ENCODE measurements at regions not wholly inside any gene's neighbourhood (a gene's known extent, or its start where the extent isn't known, plus 50 kb on each side); places are given as distances from the start of the nearest gene placed in this dataset.

DNA sequence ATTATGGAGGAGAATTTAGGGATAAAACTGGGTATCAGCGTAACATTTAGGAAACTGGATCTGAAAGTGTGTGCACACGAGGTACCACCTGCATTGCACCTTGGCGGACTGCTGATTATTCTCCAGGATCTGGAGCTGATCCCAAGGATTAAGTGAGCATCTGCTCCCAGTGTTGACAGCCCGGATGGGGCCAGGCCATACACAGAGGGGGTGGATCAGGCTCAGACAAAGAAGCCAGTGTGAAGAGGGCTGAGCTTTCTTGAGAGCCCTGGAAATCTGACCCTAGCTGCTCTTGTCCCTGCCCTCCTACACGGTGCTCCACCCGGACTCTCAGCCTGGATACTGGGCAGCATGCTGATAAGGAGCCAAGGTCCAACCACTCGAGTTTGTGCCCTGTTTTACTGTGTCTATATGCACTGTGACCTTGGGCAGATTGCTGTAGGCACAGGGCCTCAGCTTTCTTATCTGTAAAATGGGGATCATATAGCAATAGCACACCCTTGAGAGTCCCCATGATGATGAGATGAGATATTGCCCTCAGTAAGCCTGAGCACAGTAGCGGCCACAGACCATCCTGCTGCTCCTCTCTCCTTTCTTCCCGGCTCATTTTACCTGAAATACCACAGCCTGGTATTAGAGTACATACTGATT lies 396.8 kb upstream of the CELF4 start:
- DNase-seq (ENCODE audit: low read depth), result no peak

DNA sequence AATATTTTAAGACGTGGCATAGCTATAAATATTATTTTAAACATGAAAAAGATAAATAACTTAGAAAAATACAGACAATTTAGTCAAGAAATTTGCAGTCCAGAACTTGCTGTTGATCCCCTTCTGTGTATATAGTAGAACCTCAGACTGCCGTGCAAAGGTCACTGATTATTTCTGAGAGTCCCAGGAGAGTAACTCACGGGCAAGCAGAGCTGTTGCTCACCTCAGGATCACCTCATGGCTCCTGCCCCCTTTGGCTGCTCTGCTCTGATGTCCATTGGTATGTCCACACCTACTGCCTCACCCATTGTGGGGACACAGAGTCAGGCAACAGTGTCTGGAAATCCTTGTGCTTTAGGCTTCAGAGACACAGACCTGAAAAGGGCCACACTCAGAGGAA lies 392.9 kb upstream of the CELF4 start:
- DNase-seq (ENCODE audit: low read depth), result no peak

DNA sequence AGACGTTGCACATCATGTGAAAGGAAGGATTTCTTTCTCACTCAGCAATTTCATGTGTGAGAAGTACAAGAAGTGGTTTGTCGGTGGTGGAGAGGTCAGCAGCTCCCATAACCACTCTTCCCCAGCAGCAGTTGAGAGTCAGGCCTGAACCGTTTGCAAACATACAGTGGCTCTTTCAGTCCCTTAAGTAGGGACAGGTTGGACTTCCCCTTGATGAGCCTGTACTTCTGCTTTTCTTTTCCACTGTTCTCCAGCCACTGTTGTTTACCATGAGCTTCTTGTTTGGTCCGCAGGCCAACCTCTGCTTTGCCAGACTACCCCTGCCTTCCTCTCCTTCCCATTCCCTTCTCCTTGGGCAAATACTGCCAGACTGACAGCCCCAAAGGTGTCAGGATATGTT lies 391.3 kb upstream of the CELF4 start:
- DNase-seq (ENCODE audit: low read depth), result no peak

DNA sequence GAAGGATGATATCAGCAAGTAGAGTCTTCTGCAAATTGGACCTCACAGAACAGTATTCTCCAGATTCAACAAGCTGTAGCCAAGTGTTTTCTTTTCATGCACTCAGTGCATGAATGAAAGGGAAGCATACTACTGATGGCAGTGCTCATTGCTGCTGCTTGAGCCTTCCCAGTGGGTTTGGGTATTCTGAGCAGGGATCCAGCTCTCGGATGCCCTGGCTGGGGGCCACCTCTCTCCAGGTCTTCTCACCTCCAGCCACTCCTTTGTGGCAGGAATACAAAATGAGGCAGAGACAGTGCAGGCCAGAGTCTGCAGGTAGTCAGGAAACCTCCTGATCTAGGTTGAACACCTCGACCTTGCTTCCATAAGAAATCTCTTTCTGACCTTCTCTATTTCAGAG lies 390.4 kb upstream of the CELF4 start:
- DNase-seq (ENCODE audit: low read depth), result no peak

DNA sequence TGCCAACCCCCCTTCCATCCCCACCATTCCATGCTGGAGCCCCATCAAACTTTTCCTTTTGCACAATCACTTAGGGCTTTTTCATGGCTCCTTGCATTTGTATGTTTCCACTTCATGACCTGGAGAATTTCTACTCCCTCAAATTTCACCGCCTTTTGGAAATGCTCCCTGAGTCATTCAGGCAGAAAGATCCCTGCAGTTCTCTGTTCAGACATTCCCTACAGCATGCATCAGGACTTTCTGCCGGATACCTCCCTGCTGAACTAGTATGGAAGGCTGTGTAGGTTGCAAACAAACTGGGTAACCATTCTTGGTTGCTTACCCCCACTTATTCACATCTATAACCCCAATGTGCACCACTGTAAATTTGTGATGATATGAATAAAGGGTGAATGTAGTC lies 389.6 kb upstream of the CELF4 start:
- DNase-seq (ENCODE audit: low read depth), result no peak

DNA sequence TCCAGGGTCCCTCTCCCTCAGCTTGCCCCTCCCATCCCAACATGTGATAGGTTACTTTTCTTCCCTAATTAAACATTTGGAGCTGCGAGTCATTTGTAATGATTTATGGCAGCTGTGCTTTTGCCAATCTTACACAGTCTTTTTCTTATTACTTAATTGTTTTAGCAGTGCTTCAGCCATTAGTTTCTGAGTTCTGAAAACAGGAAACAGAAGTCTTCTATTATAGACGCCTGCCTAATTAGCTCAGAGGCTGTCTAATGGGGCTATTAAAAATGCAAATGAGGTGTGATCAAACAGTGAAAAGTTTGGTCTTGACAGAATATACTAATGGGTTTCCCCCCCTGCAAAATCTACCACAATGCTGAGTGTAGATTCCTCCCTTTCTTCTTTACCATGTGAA lies 388.3 kb upstream of the CELF4 start:
- no peak for DNase-seq (ENCODE audit: low read depth)

DNA sequence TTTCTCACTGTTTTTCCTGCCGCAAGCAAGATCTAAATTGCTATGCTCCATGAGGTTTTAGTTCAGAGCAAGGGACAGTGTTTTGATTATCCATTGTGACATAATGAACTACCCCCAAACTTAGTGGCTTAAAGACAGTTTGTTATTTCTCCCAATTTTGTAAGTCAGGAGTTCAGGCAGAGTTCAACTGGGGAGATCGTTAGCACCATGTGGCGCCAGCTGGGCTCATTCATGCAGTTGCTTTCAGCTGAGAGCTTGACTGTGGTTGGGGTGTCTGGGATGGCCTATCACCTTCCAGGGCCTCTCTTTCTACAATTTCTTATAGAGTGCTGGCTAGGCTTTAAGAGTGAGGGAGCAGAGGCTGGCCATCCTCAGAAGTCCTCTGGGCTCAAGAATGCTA lies 382.9 kb upstream of the CELF4 start:
- DNase-seq (ENCODE audit: low read depth), result no peak

DNA sequence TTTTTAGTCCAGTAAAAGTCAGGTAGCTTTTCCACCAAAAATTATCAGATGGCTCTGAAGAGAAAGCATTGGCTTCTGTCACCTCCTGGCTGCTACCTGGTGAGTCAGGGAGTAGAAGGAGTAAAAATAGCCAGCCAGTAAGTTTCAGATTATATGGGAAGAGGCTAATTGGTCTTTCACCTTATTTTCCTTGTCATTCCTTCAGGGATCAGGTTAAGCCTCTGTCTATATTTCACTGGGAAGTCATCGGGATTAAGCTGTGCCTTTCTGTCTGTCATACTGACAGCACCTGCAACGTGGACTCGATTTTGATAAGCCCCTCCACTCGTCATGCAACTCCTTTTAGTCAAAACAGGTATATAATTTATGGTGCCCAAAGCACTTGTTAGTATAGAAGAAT lies 380.7 kb upstream of the CELF4 start:
- DNase-seq (ENCODE audit: low read depth), result no peak

DNA sequence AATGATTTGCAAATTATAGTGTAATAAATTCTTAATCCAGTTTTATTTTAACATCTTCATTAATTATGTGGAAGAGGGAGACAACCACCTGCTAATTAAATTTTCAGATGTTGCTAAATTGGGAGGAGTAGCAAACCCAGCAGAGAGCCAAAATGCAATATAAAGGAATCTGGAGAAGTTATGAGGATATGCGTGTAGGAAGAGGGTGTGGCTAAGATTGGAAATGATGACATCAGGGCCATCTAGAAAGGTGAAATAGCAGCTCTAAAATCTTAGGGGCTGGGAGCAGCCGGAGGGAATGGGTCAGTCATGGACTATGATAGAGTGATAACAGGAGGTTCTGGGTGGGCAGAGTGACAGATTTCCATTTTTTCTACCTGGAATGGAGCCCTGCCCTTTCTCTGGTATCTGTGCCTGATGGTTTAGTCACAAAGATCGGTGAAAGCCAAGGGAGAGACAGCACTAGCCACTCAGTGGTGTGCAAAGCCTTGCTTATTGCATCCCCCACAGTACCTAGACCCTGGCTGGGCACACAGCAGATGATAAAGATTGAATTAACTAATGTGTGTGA lies 379.2 kb upstream of the CELF4 start:
- DNase-seq (ENCODE audit: low read depth), result no peak

DNA sequence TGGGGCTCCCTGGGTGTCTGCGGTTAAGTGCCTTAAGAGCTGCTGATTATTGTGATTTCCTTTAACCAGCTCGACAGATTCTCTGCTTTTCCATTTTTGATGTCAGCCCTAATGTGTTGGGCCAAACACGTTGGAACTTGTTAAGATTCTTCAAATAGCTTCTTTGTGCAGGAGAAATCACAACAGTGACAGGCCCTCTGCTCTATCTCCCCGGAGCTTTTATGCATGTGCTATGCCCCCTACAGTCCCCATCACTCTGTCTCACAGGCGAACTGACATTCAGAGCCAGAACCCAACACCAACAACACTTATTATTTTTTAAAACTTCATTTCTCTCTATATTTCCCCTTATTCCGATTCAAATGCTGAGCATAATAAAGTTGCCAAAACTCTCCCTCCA lies 371.7 kb upstream of the CELF4 start:
- no peak for DNase-seq (ENCODE audit: low read depth)

DNA sequence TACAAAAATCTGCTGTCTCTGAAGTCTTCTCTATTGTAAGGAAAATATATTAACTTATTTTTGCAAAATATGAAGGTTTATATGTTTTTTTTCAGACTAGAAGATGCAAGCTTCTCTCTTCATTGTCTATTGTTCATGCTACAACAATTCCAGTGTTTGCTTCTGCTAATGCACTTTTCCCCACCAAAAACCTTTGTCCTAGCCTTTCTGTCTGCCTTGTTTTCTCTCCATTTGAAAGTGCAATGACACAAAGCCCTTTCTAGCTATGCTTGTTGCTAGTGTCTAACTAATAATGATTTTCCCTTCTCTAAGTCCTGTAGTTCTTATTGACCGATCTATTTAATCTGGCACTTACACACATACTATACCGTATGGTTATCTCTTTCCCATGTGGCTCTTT lies 369.5 kb upstream of the CELF4 start:
- DNase-seq (ENCODE audit: low read depth), result no peak

DNA sequence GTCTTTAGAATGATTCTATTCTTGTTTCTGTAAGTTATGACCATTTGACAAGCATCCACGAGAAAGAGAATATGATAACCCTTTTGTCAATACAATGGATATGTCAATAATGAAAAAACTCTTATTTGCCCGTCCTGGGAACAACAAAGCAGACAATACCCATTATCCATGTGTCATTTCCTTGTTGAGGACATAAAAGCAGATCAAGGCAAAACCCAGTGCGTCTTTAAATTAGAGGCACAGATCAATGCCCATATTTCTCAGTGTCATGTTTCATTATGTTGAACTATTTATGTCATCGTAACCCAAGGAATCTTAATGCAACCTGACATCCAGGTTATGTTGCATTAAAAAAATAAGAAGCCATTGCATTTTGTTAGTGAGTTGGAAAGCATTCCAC lies 365.0 kb upstream of the CELF4 start:
- DNase-seq (ENCODE audit: low read depth), result no peak

DNA sequence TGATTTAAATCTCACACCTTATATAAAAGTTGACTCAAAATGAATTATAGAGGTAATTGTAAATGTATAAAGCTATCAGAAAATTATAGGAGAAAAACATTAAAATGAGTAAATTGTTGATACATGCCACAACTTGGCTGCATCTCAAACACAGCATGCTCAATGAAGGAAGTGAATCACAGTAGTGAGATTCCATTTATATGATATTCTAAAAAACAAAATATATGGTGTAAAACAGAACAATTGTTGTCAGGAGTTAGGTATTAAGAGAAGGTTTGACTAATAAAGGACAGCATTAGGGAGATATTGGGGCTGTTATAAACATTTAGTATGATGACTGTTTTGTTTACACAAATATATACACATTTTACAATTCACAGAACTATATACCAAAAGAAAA lies 356.6 kb upstream of the CELF4 start:
- no peak for DNase-seq (ENCODE audit: low read depth)

DNA sequence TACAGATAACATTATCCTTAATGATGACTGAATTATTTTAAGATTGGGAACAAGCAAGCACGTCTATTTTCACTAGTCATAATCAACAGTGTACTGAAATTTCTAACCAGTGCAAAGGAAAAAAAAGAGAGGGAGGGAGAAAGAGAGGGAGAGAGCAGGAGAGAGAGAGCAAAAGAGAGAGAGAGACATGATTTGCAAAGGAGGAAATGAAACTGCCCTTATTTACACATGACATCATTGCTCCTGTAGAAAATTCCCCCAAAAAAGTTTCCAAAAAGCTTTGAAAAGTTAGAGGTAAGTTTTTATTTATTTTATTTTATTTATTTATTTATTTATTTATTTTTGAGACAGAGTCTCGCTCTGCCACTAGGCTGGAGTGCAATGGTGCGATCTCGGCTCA lies 355.3 kb upstream of the CELF4 start:
- no peak for DNase-seq (ENCODE audit: low read depth)

DNA sequence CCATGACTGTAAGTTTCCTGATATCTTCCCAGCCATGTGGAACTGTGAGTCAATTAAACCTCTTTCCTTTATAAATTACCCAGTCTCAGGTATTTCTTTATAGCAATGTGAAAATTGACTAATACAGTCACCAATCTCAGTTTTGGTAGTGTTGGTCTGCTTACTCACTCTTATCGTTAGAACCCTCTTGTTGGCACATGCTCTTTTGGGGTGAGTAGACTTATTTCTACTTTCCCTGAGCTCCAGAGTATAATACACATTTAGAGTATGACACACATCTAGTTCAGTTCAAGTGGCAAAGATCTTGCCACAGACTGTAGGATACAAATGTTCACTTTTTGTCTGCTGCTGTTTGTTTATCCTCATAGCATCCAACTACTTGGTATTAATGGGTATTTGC lies 347.5 kb upstream of the CELF4 start:
- no peak for DNase-seq (ENCODE audit: low read depth)

DNA sequence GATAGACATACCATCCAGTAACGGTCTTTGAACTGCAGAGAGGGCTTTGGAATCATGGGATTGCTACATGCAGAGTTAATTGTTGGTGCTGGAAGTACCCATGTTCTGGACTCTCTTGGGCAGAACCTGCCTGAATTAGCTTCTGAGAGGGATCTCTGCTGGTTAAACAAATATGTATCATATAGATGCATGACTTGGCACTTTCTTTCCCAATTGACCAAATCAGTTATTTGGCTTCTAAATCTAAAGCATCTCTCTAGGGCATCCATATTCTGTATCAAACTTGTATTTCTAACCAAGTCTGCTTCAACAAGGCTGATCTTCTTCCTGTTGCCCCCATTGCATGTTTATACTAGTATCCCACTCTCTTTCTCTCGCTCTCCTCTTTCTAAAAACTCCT lies 336.7 kb upstream of the CELF4 start:
- DNase-seq (ENCODE audit: low read depth), result no peak

DNA sequence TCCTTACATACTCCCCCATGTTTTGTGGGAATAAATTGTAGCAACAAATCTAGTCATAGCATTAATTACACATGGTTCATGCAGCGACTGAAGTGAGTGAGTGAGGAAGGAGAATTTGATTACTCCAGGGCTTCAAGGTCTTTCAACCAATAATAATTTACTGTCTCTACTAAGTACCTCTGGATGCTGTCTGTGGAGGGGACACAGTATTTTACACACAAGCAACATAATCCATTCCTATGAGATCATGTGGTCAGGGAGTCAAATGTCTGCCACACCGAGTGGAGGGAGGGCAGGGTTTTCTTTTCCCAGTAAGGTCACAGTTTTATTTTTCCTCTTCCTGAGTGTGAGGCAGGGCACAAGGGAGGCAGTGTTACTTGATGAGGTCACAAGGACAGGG lies 334.7 kb upstream of the CELF4 start:
- no peak for DNase-seq (ENCODE audit: low read depth)

DNA sequence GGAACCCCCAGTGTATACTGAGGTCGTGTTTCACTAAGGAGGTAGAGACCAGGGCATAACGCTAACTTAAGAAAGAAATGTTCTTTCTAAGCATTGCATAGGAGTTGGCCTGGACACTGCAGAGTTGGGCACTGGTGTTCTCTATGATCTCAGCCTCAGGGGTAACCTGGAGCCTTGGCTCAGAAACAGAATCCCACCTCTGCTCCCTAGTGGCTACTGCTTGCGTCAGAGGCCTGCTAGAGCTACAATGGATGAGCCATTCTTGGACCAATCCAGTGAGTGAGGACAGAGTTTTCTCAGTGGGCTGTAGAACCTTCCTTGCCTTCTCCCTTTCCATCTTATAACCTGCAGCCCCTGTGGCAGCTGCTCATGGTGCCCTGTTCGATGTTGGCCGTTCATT lies 324.4 kb upstream of the CELF4 start:
- DNase-seq (ENCODE audit: low read depth), result no peak

DNA sequence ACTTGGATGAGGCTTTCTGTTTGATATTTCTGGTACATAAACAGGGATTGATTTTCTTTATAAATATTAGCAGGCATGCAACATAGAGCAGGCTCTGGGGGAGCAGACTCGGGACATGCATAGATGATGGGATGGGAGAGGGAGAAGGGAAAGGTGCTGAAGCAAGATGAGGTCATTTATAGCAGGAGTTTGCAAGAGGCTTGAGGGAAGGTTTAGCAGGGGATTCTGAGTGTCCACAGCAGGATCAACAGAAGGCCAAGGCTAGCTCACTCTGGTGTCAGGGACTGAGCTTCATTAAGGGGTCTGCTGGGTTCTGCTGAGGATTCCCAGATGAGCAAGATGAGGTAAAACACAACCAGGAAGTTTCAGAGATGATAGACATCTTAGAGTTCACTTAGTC lies 309.1 kb upstream of the CELF4 start:
- no peak for DNase-seq (ENCODE audit: low read depth)

DNA sequence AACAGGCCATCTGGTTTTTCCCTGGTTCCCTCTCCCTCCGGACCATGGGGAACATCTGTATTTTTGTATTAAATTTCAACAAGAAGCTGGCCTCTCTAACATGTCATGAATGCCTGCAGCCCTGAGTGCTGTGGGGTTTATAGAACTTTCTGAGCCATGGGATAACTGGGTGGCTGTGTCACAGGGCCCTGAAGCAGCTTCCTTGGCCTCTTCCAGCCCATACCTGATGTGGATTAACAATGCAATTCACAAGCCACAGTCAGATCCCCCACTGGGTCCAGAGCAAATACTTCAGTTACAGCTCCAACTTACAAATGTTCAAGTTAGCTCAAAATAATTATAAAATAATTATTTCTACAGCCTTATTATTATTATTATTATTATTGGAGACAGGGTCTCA lies 307.8 kb upstream of the CELF4 start:
- no peak for DNase-seq (ENCODE audit: low read depth)

DNA sequence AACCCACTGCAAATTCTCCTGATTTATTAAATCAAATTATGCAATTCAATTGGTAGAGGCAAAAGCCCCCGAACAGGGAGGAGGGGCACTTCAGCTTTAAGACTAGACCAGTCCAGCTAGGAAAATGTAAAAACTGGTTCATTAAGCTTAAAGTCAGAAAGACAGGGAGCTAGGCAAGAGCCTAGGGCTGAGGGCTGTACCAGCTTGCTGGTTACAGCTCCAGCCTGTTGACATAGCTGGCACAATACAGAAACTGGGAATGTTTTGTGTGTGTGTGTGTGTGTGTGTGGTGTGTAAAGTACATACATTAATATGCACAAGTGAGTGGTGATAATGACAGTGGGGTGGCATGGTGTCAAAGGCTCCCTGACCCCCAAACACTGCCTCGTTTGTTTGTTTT lies 307.0 kb upstream of the CELF4 start:
- DNase-seq (ENCODE audit: low read depth), result no peak

DNA sequence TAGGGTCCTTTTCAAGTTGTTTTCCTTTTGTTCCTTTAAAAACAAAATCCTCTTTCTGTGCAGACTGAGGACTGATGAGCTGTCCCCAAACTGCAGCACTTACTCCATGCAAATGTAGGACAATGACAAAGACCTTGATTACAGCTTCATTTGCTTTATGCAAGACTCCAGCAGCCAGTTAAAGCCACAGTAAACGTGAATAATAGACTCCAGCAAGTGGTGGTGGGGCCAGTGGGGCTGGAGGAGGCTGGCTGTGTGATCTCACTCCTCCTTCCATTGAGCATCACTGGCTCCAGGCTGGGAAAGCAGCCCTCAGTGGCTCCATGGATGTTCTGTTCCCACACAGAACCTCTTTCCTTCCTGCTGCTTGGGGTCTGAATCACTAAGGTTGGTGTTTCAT lies 306.0 kb upstream of the CELF4 start:
- DNase-seq (ENCODE audit: low read depth), result no peak

DNA sequence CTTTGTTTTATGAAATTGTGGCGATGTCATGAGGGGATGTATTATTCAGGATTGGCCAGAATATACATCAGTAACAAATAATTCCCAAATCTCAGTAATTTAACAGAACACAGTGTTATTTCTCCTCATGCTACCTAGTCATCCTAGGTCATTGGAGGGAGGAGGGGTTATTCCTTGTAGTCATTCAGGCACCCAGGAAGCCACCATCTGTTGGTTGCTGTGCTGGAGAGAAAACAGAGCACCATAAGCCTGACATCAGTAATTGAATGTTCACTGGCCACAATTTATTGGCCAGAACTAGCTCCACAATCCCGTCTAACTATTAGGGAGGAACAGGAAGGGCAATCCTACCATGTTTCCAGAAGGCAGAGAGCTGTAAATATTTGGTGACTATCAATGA lies 303.5 kb upstream of the CELF4 start:
- no peak for DNase-seq (ENCODE audit: low read depth)

DNA sequence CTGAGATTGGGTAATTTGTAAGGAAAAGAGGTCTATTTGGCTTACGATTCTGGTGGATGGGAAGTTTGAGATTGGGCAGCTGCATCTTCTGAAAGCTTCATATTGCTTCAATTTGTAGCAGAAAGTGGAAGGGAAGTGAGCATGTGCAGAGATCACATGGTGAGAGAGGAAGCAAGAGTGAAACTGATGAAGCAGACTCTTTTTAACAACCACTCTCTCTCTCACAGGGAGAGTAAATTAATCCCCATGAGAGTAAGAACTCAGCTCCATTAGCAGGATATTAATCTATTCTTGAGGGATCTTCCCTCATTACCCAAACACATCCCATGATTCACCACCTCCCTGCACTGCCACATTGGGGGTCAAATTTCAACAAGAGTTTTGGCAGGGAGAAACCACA lies 298.5 kb upstream of the CELF4 start:
- no peak for DNase-seq (ENCODE audit: low read depth)

DNA sequence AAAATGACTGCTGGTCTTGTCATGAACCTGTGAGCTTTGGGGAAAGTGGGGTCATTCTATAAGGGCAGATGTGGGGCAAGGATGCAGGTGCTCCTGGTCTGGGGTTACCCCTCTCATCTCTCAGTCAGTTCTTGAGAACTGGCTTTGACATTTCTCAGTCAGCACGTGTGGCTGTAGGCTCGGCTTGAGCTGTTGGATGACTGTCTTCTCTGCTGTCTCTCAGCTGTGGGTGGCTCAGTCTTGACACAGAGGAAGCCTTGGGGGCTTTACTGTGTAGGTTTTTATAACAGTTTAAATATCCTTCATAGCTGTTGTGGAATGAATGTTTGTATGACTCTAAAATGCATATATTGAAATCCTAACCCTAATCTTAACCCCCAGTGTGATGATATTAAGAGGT lies 296.4 kb upstream of the CELF4 start:
- DNase-seq (ENCODE audit: low read depth), result no peak

Measured in EH (cell line).